Globus pallidus (tissue), 1 donor: ENCODE measurements at regions not wholly inside any gene's neighbourhood (a gene's known extent, or its start where the extent isn't known, plus 50 kb on each side); places are given as distances from the start of the nearest gene placed in this dataset.

Experiments used
- DNase-seq: peaks from one replicate; pipeline ENCODE4 v3.0.0-alpha.2; 2015; ENCODE audit warnings: low spot score

- no peak for DNase-seq
Observed at GRCh38 chr1:219801156-219801820, 127.1 kb downstream of the SLC30A10 start.

GRCh38 chr1:219798283-219799030 is 129.9 kb downstream of the SLC30A10 start:
- no peak for DNase-seq

GRCh38 chr1:219797683-219798082 is 130.7 kb downstream of the SLC30A10 start:
- no peak for DNase-seq

GRCh38 chr1:219797009-219797408 is 131.3 kb downstream of the SLC30A10 start:
- no peak for DNase-seq

- no peak for DNase-seq
Observed at GRCh38 chr1:219795363-219795917, 132.9 kb downstream of the SLC30A10 start.

GRCh38 chr1:219794085-219794743 is 134.1 kb downstream of the SLC30A10 start:
- no peak for DNase-seq

GRCh38 chr1:219792337-219793021 is 135.9 kb downstream of the SLC30A10 start:
- no peak for DNase-seq

GRCh38 chr1:219791766-219792165 is 136.6 kb downstream of the SLC30A10 start:
- no peak for DNase-seq

GRCh38 chr1:219790834-219791615 is 137.3 kb downstream of the SLC30A10 start:
- DNase-seq, result no peak

GRCh38 chr1:219788700-219789099 is 139.7 kb downstream of the SLC30A10 start:
- DNase-seq, result no peak

- no peak for DNase-seq
Observed at GRCh38 chr1:219788091-219788490, 140.3 kb downstream of the SLC30A10 start.

- no peak for DNase-seq
Observed at GRCh38 chr1:219784660-219785381, 143.5 kb downstream of the SLC30A10 start.

- DNase-seq, result no peak
Observed at GRCh38 chr1:219783605-219784235, 144.6 kb downstream of the SLC30A10 start.

GRCh38 chr1:219782929-219783328 is 145.4 kb downstream of the SLC30A10 start:
- no peak for DNase-seq

GRCh38 chr1:219782311-219782710 is 146.0 kb downstream of the SLC30A10 start:
- DNase-seq, result no peak

- no peak for DNase-seq
Observed at GRCh38 chr1:219781491-219781890, 146.9 kb downstream of the SLC30A10 start.

GRCh38 chr1:219778793-219779369 is 149.5 kb downstream of the SLC30A10 start:
- no peak for DNase-seq

- no peak for DNase-seq
Observed at GRCh38 chr1:219778110-219778509, 150.2 kb downstream of the SLC30A10 start.

GRCh38 chr1:219774386-219774785 is 154.0 kb downstream of the SLC30A10 start:
- no peak for DNase-seq

- DNase-seq, result no peak
Observed at GRCh38 chr1:219773775-219774174, 154.6 kb downstream of the SLC30A10 start.
